Body of pancreas (tissue), 4 donors: ENCODE measurements at regions not wholly inside any gene's neighbourhood (a gene's known extent, or its start where the extent isn't known, plus 50 kb on each side); places are given as distances from the start of the nearest gene placed in this dataset.

Experiments
- ATAC-seq: fragments of 150-250 bp; one replicate; pipeline ENCODE4 v1.9.1; 2016
- DNase-seq, 4 donors: peaks; one replicate each; pipeline ENCODE4 v3.0.0-alpha.2; 2019
- H3K27ac ChIP-seq, 4 donors: fragments of 200-600 bp; sonication (generic); 1 replicate in 3 of 4; 2 replicates in 1 of 4; pipeline versions ENCODE4 v1.5.1 to v1.6.1; 2016 to 2019; ENCODE audit warnings: mild to moderate bottlenecking in 1 of 4, mixed read lengths in 1 of 4, moderate library complexity in 1 of 4
- H3K27me3 ChIP-seq, 2 donors: fragments of 200-600 bp; sonication (generic); one replicate each; pipeline ENCODE4 v1.6.0; 2016; ENCODE audit warnings: mild to moderate bottlenecking in 1 of 2
- H3K36me3 ChIP-seq, 2 donors: fragments of 200-600 bp; sonication (generic); replicated peaks in 1 of 2; 2 replicates each; pipeline ENCODE4 v1.5.1; 2016; ENCODE audit warnings: low read depth in 2 of 2; ENCODE audit not compliant: insufficient read depth in 1 of 2
- H3K4me1 ChIP-seq: fragments of 200-600 bp; sonication (generic); one replicate; pipeline ENCODE4 v1.6.0; 2016
- H3K4me3 ChIP-seq, 2 donors: fragments of 200-600 bp; sonication (generic); 1 replicate in 1 of 2; 2 replicates in 1 of 2; pipeline ENCODE4 v1.5.1; 2016 to 2019
- H3K9me3 ChIP-seq, 3 donors: fragments of 200-600 bp; sonication (generic); 1 replicate in 2 of 3; 2 replicates in 1 of 3; pipeline ENCODE4 v1.5.1; 2016
- CTCF ChIP-seq, 7 experiments: fragments of 450-650 bp in 4 of 7; fragments of 200-600 bp in 3 of 7; sonication (generic) in 3 of 7; IDR thresholded peaks; one replicate each; pipeline ENCODE4 v1.5.1; 2016 to 2019; ENCODE audit warnings: antibody characterized with exemption in 7 of 7
- POLR2A ChIP-seq, 3 donors: fragments of 450-650 bp; IDR thresholded peaks; one replicate each; pipeline ENCODE4 v1.6.1; 2016; ENCODE audit warnings: antibody characterized with exemption in 3 of 3, mild to moderate bottlenecking in 2 of 3
- WGBS, 2 donors: methylation state at CpG; one replicate each; pipeline ENCODE4 v1.1.5; 2017; 5-methylcytosine and 5-hydroxymethylcytosine counted together
- intact Hi-C: fragments of 100-400 bp; cut with DNase I; formaldehyde crosslinking; loops from one replicate; pipeline ENCODE4 v1.15.1; 2023

GRCh38 chrX:131617182-131617581, 73.3 kb downstream of the OR13H1 start:
- 71 to 78% methylated on average over 3 of the region's 3 CpGs for WGBS, 2 donors
- H3K27ac ChIP-seq, result no peak overlapping the region
- no peak overlapping the region for H3K4me3 ChIP-seq
- no peaks in the 10 kb centered on the region for H3K4me1 ChIP-seq
- intact Hi-C loops, result no loop called here
- DNase-seq (no peak), ATAC-seq (no peak)
- no peaks in the 10 kb centered on the region for H3K9me3 ChIP-seq
- no peaks in the 10 kb centered on the region for H3K36me3 ChIP-seq
- H3K27me3 ChIP-seq, result no peaks in the 10 kb centered on the region
- TF ChIP-seq POLR2A (IDR thresholded peaks at IDR 0.05) (no peak), CTCF (IDR thresholded peaks at IDR 0.05) (no peak)

- Histone ChIP-seq H3K27me3 (no peaks in the 10 kb centered on the region), H3K36me3 (no peaks in the 10 kb centered on the region), H3K9me3 (no peaks in the 10 kb centered on the region), H3K4me3 (no peak overlapping the region), H3K27ac (no peak overlapping the region), H3K4me1 (no peaks in the 10 kb centered on the region)
- ATAC-seq (no peak), DNase-seq (no peak)
- TF ChIP-seq POLR2A (IDR thresholded peaks at IDR 0.05), result no peak
- no peak for TF ChIP-seq CTCF (IDR thresholded peaks at IDR 0.05)
- WGBS, 2 donors, result 10 to 15% methylated on average over 1 of the region's 1 CpG
- intact Hi-C loops, result no loop called here
Observed at GRCh38 chrX:131621650-131622049, 77.8 kb downstream of the OR13H1 start.

GRCh38 chrX:131626681-131627296, 82.9 kb downstream of the OR13H1 start:
- intact Hi-C loops, result no loop called here
- Histone ChIP-seq H3K27me3 (no peaks in the 10 kb centered on the region), H3K27ac (no peak overlapping the region), H3K9me3 (no peaks in the 10 kb centered on the region), H3K4me3 (no peak overlapping the region), H3K4me1 (no peaks in the 10 kb centered on the region), H3K36me3 (no peaks in the 10 kb centered on the region)
- 9% methylated on average over 3 of the region's 3 CpGs for WGBS, 2 donors
- DNase-seq, result no peak
- ATAC-seq, result no peak
- TF ChIP-seq CTCF (IDR thresholded peaks at IDR 0.05) (peak in 3 of 7 experiments; percentile 11 to 23 (median 23)), POLR2A (IDR thresholded peaks at IDR 0.05) (no peak)

GRCh38 chrX:131630534-131630933, 86.7 kb downstream of the OR13H1 start:
- Histone ChIP-seq H3K27me3 (no peaks in the 10 kb centered on the region), H3K9me3 (no peaks in the 10 kb centered on the region), H3K4me1 (no peaks in the 10 kb centered on the region), H3K27ac (no peak overlapping the region), H3K4me3 (no peak overlapping the region), H3K36me3 (no peaks in the 10 kb centered on the region)
- DNase-seq (no peak), ATAC-seq (no peak)
- WGBS, 2 donors, result 72 to 75% methylated on average over 8 of the region's 8 CpGs
- intact Hi-C loops, result loop anchor here (10.0 kb wide), 1 partner anchor 656 kb away; no protein-coding TSS in a partner anchor
- TF ChIP-seq CTCF (IDR thresholded peaks at IDR 0.05) (no peak), POLR2A (IDR thresholded peaks at IDR 0.05) (no peak)

- DNase-seq (peak; percentile 48 to 73 (median 62)), ATAC-seq (peak; percentile 40)
- no peak overlapping the region for H3K4me3 ChIP-seq
- intact Hi-C loops, result loop anchor here (10.0 kb wide), 1 partner anchor 659 kb away; no protein-coding TSS in a partner anchor
- H3K9me3 ChIP-seq, result no peaks in the 10 kb centered on the region
- TF ChIP-seq CTCF (IDR thresholded peaks at IDR 0.05), result peak; percentile 43 to 80 (median 59)
- TF ChIP-seq POLR2A (IDR thresholded peaks at IDR 0.05), result no peak
- no peaks in the 10 kb centered on the region for H3K36me3 ChIP-seq
- no peaks in the 10 kb centered on the region for H3K27me3 ChIP-seq
- 45 to 63% methylated on average over 7 to 12 of the region's 13 CpGs for WGBS, 2 donors
- no peaks in the 10 kb centered on the region for H3K4me1 ChIP-seq
- H3K27ac ChIP-seq, result no peak overlapping the region
Observed at GRCh38 chrX:131633285-131633917, 89.5 kb downstream of the OR13H1 start.
